GDM1 (cell line): ENCODE measurements at regions not wholly inside any gene's neighbourhood (a gene's known extent, or its start where the extent isn't known, plus 50 kb on each side); places are given as distances from the start of the nearest gene placed in this dataset.
"Not testable (repeated sequence)": the region's sequence is repeated elsewhere in the genome, so short reads cannot be mapped to it uniquely, and the experiment has no call there.

Experiments used
- DNase-seq: peaks from one replicate; lab custom pipeline; 2025; lab: John Stamatoyannopoulos, UW

DNA sequence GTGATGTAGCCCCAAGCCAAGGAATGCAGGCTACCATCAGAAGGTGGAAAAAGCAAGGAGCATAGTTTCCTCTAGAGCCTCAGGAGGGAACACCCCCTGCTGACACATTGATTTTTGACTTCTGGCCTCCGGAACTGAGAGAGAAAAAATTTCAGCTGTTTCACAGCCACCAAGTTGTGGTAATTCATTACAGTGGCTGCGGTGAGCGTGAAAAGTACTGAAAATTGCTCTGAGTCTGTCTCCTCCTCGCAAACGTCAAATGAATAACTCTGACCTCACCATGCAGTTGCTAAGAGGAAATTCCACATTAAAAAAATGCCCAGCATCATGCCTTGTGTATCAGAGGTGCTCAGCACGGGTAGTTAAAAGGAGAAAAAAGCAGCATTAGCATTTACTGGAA, 277.9 kb upstream of the MSX2 start:
- DNase-seq = no peak

- DNase-seq = no peak
Observed at GRCh38 chr5:174446988-174447387, 277.4 kb upstream of the MSX2 start.

DNA sequence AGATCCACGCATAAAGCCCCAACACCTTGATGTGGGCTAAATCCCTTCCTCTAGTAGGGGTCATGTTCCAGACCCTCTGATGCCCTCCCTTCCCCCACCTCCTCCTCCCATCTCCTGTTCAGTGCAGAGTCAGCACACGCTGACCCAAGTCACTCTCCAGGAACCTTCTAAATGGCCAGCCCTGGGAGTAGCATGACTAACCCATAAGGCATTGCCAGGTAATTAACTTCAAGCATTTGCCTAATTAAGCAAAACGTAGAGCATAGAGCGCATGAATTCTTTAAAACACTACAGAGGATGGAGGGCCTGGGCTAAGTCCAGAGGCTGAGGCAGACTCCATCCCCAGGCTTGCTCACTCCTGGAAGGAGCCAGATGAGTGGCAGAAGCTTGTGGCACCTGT, 276.3 kb upstream of the MSX2 start:
- DNase-seq = no peak

DNA sequence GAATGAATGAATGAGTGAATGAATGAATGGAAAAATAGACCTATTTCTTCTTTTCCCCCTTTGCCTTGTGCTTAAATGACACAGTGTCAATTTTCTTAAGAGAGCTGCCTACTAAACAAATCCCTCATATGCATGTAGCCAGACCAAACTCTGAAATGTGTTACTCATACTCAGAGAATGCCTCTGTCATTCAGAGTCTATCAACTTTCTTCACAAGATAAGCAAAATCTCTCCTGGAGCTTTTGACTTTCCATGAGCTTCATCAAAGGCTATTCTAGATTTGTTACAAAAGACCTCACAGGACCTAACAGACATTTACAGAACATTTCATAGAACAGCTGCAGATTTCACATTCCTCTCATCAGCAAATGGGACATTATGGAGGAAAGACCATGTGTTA, 275.7 kb upstream of the MSX2 start:
- DNase-seq = no peak

DNA sequence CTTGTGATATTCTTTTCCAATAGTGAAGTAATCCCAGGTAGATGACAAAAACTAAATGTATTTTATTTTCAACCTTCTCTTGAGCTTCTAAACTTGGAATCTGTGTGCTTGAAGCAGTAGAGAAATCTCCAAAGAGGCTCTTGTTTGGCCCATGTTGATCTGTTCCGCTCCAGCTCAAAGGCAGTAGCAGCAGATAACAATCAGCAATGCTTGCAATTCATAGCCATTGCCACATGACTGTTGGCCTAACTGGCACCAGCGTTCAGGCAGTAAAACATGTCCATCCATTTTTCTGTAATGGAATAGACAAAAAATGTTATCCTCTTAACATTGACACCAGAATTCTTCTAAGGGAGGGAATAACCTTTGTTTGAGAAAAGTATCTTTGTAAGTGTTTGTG, 270.7 kb upstream of the MSX2 start:
- no peak for DNase-seq

GRCh38 chr5:174454464-174454863, 269.9 kb upstream of the MSX2 start:
- DNase-seq = no peak

DNA sequence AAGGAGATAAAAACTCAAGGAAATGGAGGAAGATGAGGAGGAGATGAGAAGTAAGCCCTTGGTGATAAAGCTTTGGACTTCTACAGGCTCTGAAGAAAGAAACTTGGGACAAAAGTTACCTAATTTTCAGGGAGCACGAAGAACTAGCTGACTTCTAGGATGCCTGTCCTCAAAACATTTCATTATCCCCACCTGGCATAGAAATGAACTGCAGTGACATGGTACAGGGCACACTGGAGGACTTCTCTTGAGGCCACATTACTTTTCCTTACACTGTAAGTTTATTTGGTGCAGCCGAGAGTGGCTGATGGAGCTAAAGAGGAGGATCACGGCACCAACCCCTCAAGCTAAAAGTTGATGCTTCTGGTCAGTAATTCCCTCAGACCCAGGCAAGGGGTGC, 269.5 kb upstream of the MSX2 start:
- DNase-seq = no peak

DNA sequence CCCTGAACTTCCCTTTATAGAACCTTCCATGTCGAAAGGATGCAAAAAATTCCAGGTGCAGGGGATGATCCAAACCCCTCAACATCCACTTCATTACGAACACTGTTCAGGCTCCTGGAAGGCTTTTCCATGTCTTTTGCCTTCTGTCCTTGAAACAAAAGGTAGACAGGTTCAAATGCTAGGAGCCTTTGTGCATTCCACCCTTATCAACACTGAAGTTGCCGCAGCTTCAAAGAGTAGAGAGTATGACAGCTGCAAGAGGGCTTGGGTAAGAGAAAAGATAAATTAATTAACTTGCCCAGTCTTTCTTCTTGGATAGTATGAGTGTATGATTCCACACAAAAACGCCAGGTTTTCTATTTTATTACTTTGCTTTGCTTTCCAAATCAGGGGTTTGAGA, 269.1 kb upstream of the MSX2 start:
- DNase-seq = no peak

DNA sequence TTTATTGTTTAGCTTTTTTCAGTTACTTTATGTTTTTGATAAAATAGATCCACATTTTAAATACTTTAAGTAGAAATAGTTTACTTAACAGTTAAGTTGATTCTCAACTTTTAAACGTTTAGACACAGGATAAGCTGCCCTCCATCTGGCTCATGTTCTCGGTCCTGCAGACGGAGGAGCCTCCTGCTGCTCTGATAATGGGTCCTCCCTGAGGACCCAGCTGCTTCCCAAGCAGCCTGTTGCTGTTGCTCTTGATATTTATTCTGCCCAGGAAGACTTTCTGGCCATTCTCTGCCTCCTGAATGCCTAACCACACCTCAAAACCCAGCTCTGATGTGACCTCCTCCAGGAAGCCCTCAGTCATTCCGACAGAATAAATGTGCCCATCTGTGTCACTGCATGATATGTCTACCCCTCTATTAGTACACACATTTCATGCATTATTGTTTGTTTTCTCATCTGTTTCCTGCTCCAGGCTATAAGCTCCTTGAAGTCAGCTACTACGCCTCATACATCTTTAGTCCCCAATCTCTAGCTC, 267.2 kb upstream of the MSX2 start:
- DNase-seq = no peak

- DNase-seq = no peak
Observed at GRCh38 chr5:174459071-174459702, 265.2 kb upstream of the MSX2 start.

DNA sequence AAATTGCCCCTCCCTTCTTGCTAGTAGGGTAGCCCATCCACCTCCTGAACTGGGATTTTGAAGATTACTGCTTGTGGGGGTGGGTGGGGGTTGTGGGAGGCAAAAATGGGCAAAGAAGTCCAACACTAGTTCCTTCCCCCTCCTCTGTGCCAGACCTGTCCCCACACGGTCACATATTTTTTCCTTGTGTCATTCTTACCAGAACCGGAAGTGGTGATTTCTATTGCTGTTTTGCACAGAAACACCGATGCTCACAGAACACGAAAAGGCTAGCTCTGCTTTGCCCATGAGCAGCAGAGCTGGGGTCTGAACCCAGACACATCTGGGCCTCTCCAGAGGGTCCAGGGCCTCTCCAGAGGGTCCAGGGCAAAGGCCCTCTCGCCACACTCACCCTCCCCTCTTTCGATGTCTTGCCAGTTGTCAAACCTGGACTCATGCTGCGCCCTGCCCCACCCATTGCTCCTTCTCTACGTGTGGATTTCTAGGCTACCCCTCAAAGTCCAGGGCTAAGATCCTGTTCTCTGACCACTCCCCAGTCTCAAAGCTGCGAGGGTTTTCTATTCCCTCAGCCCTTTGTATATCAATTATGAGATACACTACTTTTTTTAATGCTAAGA, 264.4 kb upstream of the MSX2 start:
- no peak for DNase-seq

DNA sequence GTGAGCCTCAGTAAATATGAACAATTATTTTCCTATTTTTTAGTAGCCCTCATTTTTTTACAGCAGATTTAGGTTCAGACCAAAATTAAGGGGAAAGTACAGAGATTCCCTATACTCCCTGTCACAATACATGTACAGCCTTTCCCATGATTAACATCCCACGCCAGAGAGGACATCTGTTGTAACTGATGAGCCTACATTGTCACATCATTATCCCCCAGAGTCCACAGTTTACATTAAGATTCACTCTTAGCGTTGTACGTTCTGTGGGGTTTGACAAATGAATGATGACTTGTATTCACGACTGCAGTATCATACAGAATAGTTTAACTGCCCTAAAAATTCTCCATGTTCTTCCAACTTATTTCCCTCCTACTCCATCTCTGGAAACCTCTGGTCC, 262.3 kb upstream of the MSX2 start:
- no peak for DNase-seq

- DNase-seq = no peak
Observed at GRCh38 chr5:174464504-174465165, 259.7 kb upstream of the MSX2 start.

DNA sequence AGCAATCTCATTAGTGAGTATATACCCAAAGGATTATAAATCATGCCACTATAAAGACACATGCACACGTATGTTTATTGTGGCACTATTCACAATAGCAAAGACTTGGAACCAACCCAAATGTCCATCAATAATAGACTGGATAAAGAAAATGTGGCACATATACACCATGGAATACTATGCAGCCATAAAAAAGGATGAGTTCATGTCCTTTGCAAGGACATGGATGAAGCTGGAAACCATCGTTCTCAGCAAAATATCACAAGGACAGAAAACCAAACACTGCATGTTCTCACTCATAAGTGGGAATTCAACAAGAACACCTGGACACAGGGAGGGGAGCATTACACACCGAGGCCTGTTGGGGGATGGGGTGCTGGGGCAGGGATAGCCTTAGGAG, 252.9 kb upstream of the MSX2 start:
- DNase-seq = not testable (repeated sequence)

DNA sequence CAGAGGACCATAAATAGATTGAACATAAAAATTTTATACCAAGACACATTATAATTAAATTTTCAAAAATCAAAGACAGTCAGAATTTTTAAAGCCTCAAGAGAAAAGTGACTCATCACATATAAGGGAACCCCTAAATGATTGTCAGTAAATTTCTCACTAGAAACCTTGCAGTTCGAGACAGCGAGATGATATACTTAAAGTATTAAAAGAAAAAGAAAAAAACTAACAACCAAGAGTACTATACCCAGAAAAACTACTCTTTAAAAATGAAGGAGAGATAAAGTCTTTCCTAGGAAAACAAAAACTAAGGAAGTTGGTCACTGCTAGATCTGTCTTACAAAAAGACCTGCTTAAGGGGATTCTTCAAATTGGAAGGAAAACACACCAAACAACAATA, 251.4 kb upstream of the MSX2 start:
- no peak for DNase-seq

DNA sequence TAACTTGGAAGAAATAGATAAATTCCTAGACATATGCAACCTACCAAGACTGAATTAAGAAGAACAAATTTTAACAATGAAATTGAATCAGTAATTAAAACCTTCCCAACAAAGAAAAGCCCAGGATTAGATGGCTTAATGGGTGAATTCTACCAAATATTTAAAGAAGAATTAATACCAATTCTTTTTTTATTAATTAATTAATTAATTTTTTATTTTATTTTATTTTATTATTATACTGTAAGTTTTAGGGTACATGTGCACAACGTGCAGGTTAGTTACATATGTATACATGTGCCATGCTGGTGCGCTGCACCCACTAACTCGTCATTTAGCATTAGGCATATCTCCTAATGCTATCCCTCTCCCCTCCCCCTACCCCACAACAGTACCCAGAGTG, 248.4 kb upstream of the MSX2 start:
- not testable (repeated sequence) for DNase-seq

GRCh38 chr5:174479325-174479724, 245.1 kb upstream of the MSX2 start:
- no peak for DNase-seq

DNA sequence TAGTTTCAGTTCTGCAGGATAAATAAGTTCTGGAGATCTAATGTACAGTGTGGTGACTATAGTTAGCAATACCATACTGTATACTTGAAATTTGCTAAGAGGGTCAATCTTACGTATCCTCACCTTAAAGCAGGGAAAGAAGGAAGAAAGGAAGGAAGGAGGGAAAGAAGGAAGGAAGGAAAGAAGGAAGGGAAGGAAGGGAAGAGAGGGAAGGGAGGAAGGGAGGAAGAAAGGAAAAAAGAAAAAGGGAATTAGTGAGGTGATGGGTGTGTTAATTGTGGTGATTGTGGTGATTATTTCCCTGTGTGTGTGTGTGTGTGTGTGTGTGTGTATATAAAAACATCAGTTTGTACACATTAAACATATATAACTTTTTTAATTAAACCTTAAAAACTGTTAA, 242.6 kb upstream of the MSX2 start:
- no peak for DNase-seq

DNA sequence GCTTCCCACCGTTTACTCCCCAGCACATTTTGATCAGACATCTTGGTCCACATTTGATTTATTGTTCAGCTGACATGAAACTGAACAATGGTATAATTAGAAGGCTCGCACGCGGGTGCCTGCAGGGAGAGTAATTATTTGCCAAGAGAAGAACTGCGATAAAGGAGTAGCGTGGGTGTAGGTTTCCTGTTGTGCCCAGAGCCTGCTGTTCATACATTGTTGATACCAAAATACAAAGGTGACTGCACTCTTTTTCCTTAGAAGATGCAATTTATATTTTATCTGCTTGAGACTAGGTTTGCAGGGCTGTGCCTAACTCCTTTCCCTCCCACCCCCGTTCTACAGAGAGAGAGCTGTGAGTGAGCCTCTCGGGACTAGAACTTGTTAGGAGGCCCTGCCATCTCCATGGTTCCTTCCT, 241.8 kb upstream of the MSX2 start:
- DNase-seq = no peak

GRCh38 chr5:174483411-174483810, 241.0 kb upstream of the MSX2 start:
- no peak for DNase-seq

DNA sequence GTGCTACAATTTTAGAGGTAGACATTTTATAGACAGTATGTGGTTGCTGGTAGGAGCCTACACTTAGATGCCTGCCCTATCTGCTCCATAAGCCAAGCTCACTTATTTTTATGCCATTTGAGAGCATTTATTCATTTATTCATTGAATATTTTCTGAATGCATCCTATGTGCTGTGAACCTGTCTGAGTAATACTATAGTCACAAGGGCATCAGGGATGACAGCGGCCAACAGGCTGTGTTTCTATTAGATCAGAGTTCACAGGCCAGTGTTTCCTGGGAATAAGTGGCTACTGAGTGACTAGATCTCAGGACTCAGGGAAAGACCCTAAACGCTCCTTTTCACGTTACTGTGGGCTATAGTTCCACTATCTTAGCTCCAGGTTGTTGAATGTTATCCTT, 235.2 kb upstream of the MSX2 start:
- DNase-seq = no peak

DNA sequence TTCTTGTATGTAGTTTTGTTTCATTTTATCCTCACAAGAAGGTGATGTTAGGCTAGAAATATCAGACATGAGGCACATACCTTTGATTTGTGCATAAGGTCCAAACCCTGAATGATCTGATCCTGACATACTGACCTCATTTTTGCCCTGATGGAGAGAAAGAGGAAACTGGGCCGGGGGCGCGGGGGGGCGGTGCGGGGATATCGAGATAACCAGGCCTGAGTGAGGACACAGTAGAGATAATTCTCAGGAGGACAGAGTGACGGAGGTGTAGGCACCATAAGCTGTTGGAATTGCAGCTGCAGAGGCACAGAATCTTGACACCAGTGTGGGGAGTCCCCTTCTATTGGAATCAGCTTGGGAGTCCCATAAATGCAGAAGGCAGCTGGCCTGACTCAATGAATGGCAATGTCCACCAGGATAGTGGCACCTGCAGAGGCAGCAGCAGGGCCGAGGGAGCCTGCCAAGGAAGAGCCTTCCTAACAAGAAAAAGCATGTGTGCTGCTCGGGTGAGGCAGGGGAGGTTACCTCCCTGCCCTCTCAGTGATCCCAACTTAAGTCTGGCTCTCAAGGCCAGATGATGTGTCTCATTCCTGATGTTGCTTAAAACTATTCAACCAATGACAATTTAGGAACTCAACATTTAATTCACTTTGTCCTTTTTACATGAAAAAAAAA, 234.3 kb upstream of the MSX2 start:
- DNase-seq = no peak

GRCh38 chr5:174490728-174491127, 233.7 kb upstream of the MSX2 start:
- no peak for DNase-seq
